HG03060 (cell line): ENCODE measurements at regions not wholly inside any gene's neighbourhood (a gene's known extent, or its start where the extent isn't known, plus 50 kb on each side); places are given as distances from the start of the nearest gene placed in this dataset.
A peak's percentile ranks its signal among the peaks of the same experiment; 100 is the strongest.

Experiments
- ATAC-seq: cut with Tn5 transposase; IDR thresholded peaks from one replicate; pipeline ENCODE4 v1.9.1; 2021; ENCODE audit warnings: low read depth, moderate number of reproducible peaks; ENCODE audit not compliant: unreplicated experiment

DNA sequence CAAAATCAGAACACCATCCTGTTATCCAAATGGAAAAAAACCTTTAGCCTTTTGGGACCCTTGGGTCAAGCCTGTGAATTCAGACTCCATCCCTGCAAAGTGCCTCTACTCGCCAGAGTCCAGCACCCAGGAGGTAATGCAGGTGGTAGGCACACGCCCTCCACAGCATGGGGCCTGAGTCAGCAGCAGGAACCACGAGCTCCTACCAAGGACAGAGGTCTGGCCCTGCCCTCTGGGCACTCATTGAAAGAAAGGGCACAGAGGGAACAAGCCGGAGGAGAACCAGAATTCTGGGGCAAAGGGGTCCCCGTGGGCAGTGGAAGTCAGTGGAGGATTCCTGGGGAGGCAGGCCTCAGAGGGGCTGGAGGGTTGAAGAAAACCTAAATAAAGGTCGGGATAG, 438.1 kb downstream of the NPHP4 start:
- no peak for ATAC-seq

DNA sequence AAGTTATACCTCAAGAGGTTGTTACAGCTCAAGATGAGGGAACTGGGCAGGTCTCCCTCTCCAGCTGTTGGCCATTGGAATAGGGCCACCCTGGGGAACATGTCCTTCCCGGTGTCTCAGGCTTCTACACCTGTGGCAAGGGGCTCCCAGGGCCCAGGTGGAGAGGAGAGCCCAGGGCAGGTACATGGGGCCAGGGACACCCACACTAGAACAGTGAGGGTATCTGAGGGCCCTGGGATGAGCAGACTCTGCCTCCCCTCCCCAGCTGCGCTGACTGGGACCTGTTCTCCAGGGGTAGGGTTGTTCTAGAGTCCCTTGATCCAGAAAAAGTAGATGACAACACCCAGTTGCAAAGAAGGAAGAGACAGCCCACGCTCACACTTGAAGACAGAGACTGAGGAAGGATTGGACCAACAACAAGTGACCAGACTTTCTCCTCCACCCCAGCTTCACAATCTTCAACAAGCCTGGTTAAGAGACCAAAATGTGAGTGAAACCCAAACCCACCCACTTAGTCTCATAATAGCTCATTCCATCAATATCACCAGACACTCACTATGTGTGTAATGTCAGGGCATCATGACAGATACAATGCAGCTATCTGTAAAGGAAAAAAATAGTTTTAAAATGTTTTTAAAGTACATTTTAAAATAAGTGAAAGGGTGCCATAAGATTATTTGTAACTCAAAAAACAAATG, 439.3 kb downstream of the NPHP4 start:
- ATAC-seq: no peak

DNA sequence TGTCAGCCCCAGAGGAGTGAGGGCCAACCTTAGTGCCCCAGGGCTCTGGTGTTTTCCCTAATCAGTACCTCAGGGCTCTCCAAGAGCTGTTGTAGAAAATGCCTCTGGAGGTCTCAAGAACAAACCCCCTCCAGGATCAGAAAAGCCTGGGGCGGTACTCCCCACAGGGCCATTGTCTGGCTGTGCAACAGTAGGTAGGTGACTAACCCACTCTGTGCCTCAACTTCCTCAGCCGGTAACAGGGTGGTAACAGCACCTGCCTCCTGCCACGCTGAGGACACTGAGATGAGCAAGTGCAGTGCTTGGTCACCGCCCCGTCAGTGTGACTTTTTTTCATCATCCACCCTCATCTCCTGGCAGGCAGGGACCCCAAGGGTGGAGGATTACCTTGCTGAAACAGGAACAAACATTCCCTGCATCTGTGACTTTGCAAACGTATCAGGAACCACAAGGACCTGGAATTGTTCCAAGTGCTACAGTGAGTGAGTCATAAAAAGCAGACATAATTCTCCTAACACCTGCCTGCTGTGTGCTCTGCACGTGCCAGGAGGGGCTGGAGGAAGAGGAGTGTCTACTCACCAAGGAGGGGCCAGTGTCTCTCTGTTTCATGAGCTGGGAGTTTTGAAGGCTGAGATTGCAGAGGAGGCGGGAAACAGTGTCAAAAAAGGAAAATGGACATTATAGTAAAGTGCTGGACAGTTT, 440.8 kb downstream of the NPHP4 start:
- no peak for ATAC-seq

DNA sequence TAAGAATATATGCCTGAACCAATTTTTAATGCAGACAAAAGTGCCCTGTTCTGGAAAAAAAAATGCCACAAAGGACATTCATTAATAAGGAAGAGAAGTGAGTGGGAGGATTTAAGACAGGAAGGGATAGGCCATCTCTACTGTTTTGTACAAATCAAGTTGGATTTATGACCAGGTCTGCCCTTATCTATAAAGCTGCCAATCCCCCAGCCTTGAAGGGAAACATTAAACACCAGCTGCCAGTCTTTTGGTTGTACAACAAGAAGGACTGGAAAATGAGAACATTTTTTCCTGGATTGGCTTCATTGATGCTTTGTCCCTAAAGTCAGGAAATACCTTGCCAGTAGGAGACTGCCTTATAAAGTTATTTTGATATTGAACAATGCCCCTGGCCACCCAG, 444.0 kb downstream of the NPHP4 start:
- ATAC-seq: no peak

DNA sequence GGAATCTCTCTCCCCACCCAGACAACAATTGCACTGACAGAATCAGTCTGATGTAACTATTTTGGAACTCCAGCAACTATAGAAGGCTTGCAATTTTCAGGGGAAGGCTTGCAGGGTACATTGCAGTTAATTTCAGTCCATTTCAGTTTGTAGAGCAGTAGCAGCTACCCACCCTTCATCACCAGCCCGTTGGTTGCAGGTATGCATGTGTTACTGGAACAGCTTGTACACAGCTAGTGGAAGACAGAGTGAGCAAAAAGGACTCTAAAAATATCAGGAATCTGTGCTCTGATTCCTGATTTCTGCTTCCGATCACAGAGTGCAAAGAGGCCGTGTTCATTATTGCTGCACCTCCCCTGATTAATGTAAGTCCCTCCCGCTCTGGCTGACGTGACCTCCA, 449.0 kb downstream of the NPHP4 start:
- ATAC-seq: no peak

DNA sequence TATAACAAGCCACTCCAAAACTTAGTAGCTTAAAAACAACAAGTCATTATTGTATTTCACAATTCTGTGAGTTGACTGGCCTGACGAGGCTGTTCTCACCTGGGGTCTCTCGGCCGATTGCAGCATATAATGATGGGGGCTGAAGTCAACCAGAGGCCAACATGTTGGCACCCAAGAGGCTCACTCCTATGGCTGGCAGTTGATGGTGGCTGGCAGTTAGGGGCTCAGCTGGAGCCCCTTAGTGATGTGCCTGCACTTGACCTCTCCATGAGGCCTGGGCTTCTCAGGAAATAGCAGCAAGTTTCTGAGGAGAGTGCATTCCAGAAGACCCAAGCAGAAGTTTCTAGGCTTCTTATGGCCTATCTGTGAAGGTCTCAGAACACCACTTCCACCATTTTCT, 459.4 kb downstream of the NPHP4 start:
- no peak for ATAC-seq

DNA sequence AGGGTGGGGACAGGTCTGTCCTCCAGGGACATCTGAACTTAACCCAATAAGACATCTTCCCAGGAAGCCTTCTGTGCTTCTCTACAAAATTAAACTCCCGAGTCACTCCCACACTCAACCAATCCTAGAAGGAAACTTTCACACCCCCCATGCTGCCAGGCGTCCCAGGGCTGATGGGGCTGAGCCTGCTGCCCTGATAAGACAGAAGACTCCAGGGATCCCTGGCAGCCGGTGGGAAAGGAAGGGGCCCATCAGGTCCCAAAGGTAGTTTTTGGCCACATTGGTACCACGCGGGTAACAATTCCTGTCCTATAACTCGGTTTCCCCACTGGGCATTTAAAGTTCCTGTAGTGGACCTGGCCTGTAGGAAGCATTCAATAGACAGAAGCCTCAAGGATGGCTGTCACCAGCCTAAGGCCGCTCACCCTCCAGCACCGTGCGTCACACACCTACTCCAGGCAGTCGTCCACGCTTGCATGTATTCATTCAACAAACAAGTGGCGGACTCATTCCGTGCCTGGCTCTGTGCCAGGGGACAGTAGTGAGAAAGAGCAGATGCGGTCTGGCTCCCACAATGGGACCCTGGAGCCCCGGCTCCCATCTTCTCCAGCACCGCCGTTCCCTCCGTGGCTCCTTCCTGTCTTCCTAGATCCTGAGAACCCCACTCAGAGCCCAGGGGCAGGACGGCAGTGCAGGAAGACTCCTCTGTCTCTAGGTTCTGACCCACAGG, 465.2 kb downstream of the NPHP4 start:
- no peak for ATAC-seq

DNA sequence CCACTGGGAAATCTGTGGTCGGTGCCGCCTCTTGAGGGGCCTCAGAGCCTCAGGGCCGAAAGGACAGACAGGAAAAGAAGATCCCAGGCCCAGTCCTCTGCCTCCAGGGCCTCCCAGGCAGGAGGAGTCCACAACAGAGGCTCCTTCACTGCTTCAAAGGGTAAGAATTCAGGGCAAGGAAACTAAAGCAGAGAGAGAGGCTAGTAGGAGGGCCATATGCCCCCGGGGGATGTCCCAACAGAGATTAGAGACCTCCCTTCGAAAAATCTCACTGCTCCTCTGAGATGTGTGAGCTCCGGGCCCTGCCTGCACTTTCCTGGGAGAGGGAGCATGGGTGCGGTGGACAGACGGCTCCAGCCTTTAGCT, 465.9 kb downstream of the NPHP4 start:
- no peak for ATAC-seq

DNA sequence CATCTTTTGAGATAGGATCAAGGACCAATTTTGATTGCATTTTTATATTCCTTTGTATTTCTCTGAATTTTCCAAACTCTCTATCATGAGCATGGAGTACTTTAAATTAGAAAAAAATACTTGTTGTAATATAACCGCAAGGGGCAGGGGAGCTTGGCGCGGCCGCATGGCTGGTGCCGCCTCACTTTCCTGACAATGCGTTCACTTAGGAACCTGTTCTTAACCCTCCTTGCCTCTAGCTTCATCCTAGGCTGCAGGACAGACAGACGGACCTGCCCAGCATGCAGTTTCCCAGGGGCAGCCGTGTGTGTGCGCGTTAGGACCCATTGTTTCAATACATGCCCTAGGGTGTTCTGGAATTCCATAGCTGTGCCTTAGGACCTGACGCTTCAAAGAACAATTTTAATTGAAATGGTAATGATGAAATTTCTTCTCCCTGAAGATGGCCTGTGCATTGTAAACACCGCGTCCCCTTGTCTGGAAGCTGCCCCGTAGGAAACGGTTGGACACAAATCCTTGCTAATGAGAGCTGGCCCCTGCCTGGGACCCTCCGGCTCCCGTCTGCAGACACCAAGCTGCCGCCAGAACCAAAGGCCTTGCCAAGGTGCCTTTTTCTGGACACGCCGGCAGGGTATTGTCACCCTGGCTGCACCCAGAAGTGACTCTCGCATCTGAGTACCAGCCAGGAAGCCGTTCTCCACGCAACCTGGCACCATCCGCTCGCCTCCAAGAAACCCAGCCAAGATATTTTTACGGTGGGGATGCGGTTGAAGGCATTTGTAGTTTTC, 466.4 kb downstream of the NPHP4 start:
- ATAC-seq: no peak

DNA sequence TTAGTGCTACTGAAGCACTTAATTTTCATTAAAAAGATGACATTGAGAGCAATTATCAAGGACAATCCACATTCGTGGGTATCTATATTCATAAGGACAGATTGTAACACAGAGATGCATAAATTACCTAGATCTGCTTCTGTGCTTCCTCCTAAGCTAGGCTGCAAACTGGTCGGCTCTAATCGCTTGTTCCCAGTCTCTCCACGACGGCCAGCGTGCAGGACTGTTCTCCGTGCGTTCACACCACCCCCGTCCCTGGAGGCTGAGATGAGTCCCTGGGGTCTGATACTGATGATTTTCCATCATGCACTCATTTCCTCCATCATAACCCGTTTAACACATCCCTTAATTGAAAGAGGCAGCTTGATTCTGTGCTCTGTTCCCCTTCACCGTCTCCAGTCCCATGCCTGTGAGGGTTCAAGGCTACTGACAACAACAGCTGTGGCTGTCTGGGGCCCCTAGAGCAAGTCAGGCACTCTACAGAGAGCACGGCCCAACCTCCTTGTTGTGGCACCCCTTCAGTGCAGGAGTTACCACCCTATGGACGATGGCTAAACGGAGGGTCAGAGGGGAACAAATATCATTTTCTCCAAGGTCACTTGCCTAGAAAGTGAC, 469.6 kb downstream of the NPHP4 start:
- ATAC-seq: no peak

DNA sequence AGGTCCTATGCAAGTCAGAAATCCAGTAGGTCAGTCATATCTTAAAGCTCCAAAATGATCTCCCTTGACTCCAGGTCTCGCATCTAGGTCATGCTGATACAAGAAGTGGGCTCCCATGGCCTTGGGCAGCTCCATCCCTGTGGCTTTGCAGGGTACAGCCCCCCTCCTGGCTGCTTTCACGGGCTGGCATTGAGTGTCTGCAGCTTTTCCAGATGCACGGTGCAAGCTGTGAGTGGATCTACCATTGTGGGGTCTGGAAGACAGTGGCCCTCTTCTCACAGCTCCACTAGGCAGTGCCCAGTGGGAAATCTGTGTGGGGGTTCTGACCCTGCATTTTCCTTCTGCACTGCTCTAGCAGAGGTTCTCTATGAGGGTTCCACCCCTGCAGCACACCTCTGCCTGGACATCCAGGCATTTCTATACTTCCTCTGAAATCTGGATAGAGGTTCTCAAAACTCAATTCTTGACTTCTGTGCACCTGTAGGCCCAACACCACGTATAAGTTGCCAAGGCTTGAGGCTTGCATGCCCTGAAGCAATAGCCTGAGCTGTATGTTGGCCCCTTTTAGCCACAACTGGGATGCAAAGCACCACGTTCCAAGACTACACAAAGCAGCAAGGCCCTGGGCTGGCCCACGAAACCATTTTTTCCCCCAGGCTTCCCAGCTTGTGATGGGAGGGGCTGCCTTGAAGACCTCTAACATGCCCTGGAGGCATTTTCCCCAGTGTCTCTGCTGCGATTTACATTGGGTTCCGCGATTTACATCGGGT, 472.7 kb downstream of the NPHP4 start:
- ATAC-seq: no peak

DNA sequence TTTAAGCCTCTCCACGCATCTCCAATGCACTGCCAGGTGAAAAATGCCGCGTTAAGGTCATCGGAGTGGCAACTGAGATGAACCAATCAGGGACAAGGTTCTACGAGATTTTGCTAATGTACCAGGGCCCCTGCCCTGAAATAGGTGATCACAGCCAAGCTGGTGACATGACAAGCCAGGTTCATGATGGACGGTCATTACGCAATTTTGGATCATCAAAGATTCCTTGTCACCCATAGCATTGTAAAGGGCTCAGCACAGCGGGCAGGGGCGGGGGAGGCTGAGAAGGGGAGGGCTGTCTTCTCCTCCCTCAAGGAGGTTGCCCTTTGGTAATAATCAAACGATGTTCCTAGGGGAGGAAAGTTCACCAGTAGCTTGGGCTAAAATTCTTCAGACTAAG, 475.5 kb downstream of the NPHP4 start:
- ATAC-seq: no peak

DNA sequence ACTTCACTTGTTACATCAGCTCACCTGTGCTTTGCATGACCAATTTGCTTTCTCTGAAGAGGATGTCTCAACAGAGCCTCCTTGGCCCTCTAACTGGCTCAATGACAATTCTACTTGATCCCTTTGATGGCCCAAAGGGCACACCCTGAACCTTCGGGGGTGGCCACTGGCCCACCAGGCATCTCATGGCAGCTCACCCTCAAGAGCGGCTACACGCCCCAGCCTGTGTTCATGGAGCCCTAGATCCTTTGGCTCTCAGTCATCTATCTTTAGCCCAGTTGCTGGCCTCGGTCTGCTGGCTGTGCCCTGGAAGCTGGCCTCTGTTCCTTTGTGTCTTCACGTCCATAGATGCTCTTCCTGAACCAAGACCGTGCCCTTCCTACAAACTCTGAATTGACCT, 476.7 kb downstream of the NPHP4 start:
- no peak for ATAC-seq

DNA sequence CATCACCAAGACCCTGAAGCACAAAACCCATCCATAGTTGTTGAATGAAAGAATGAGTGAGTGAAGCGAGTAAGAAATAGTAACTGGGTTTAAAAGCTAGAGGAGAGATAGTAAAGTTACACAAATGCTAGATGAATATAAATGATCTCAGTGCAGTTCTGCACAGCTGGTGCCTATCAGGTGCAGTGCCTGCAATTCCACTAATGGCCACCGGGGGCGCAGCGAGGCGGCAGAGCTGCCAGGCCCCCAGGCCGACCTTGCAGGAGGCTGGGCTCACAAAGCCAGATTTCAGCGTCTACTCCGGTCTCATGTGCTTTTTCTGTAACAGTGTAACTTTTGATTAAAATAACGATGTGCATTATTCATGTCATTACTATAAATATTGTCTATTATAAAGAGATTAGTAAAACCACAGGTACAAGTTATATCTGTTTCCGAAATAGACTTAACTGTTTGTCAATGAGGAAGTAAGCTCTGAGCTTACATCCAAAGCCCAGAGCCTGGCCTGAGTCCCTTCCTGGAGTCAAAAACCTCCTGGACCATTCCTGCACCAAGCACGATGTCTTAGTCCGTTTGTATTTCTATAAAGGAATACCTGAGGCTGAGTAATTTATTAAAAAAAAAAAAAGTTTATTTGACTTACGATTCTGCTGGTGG, 477.6 kb downstream of the NPHP4 start:
- ATAC-seq: peak; percentile 62

DNA sequence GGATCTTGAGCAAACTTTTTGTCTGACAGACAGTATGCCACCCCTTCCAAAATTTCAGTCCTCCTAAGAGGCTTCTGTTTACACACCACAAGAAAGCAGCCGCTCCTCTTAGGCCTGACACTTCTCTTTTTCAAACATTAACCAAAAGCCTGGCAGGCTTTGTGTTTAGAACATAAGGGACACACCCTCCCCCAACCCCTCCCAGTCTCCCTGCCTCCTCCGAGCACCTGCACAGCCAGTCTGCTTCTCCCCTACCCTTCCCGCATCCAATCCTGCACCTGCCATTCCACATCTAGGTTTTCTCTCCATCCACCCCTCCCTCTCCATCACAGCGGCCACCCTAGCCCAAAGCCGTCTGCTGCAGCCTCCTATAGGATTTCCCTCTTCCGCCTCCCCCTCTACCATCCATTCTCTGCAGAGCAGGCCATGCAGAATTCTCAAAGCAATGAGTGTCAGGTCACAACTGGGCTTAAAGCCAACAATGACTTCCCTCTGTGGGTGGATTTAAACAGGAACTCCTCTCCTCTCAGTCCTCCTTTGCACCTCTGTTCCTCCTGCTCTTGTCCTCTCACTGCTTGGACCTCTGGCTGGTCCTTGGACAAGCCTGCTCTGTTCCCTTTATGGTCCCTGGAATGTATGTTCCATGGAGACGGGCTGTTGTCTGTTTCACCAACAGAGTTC, 478.2 kb downstream of the NPHP4 start:
- ATAC-seq: no peak

DNA sequence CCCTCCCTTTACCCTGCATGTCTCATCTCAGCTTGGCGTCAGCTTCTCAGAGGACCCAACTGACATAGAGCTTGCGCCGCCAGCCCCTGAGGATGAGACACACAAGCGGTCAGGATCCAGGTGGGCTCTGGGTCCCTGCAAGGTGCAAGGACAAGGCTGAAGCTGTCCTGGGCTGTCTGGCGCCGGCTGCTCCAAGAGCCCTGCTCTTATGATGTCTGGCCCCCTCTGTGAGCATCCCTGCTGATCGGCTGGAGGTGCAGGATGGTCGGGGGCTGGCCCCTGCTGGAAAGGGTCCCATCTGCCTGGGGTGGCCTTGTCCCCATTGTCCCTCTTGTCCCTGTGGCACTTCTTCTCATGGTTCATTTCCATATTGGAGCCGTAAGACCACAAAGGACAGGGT, 479.0 kb downstream of the NPHP4 start:
- ATAC-seq: no peak

DNA sequence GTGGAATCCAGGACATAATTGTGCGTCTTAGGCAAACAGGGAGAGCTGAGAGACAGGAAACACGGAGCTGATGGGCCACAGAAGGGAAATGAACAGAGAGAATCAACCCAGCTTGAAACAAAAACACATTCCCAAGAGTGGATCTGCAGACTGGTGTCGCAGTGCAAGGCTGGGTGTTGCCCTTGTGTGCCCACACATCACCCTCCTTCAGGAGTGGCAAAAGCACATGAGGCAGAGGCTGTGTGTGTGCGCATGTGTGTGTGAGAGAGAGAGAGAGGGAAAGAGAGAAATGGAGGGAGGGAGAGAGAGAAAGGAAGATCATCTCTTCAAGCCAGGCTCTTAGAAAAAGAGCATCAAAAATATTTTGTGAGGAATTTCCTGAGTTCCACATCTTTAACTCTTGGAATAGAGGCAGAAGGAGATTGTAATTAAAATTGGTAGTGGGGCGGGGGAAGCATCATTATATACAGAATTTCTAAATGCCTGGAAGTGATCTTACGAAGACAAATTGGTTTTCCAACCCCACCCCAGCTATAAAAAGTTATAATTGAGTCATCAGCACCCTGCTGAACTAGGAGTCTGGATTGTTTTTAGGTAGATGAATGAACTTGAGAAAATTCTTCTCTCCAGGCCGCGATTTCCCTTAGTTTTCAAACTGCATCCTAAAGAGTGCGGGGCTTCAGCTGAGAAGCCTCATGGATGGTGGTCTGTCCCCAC, 480.7 kb downstream of the NPHP4 start:
- no peak for ATAC-seq
